Erythroblast (primary cell): ENCODE measurements at regions not wholly inside any gene's neighbourhood (a gene's known extent, or its start where the extent isn't known, plus 50 kb on each side); places are given as distances from the start of the nearest gene placed in this dataset.
"Not testable (repeated sequence)": the region's sequence is repeated elsewhere in the genome, so short reads cannot be mapped to it uniquely, and the experiment has no call there.

Experiments used
- DNase-seq, 2 experiments: peaks; one replicate each; lab custom pipeline; 2025; lab: John Stamatoyannopoulos, UW
- GATA1 ChIP-seq: IDR thresholded peaks from 2 replicates; pipeline ENCODE4 v1.6.1; 2011; ENCODE audit warnings: low read depth, mild to moderate bottlenecking, control low read depth, low read length, moderate library complexity
- POLR2A ChIP-seq: IDR thresholded peaks from 2 replicates; pipeline ENCODE4 v1.6.1; 2011; ENCODE audit warnings: mild to moderate bottlenecking, low read length

DNA sequence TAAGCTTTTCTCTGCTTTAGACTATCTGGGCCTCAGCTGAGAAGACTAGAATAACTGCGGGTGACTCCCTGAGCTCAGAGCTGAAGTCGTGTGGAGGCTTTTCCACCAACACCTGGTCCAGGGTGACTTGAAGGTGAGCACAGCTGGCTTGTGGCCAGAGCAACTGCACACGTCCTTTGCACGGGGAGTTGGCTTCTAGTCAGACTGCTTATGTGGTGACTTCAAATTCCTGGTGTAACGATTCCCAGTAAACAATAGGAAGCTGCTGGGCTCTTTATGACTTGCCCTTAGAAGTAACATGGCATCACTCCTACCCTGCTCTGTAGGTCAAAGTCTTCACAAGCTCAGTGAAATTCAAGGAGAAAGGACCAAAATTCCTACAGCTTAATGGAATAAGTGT is 800.6 kb upstream of the CDH6 start:
- DNase-seq: no peak
- TF ChIP-seq GATA1: no peak
- no peak for TF ChIP-seq POLR2A

DNA sequence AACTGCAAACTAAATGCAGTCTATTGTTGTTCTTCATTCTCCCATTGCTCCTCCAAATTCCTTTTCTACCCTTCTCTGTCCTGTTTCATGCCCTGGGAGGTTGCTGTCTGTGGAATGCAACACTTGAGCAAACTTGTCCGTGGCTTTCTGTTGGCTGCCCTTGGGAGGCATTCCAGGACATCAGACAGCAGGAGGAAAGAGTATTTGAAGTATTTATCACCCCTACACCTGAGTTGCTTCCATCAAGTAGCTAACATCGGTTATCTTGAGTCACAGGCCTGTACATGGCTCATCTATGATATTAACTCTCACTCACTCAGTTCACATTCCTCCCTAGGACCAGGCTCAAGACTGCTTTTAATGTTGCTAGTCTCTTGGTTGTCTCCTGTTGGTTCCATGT is 803.4 kb upstream of the CDH6 start:
- DNase-seq: no peak
- TF ChIP-seq GATA1 (no peak), POLR2A (no peak)

DNA sequence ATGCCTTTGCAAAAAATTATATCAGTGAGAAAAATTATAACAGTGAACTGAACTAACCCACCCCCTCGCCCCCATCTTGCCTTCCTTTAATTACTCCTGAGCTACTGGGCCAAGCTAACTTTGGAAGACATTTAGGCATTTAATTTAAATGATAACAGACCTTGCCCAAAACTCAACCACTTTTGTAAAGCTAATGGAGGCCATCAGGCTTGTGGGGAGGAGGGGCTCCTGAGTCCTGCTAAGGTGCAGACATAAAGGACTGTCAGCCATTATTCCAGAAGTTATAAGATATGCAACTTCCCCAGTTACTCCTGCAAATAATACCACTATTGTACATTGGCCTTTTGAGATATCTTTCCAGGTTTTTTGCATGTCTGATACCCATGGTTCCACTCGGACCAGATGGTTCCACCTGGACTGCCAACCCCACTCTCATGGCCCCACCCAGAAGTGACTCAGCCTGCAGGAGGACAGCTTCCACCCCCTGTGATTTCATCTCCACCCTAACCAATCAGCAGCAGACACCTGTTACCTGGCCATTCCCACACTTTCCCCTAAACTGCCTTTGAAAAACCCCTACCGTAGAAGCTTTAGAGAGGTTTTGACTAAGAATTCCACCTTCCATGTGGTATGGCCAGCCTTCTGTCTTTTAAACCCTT is 805.4 kb upstream of the CDH6 start:
- TF ChIP-seq GATA1 (no peak), POLR2A (no peak)
- DNase-seq: no peak

- no peak for DNase-seq
- TF ChIP-seq GATA1 (no peak), POLR2A (no peak)
Measured at GRCh38 chr5:30385754-30386153, 807.7 kb upstream of the CDH6 start.

GRCh38 chr5:30384171-30384570 is 809.3 kb upstream of the CDH6 start:
- TF ChIP-seq GATA1: no peak
- no peak for TF ChIP-seq POLR2A
- DNase-seq: no peak

- TF ChIP-seq GATA1 (no peak), POLR2A (no peak)
- DNase-seq: no peak
Measured at GRCh38 chr5:30380228-30380627, 813.3 kb upstream of the CDH6 start.

DNA sequence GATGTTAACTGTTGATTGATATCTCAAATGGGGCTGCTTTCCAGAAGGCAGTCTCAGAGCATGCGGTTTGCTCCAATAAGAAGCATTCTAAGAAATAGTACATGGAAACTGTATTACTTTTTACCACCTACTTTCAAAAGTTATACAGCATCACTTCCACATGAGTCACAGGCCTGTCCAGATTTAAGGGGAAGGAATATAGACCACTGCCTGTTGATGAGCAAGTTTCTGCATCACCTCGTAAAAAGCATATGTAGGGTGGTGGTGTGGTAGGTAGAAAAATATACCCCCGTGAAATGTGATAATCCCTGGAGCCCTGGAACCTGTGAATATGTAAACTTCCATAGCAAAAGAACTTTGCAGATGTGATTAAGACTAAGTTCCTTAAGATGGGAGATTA is 816.6 kb upstream of the CDH6 start:
- TF ChIP-seq POLR2A (no peak), GATA1 (no peak)
- DNase-seq: no peak

DNA sequence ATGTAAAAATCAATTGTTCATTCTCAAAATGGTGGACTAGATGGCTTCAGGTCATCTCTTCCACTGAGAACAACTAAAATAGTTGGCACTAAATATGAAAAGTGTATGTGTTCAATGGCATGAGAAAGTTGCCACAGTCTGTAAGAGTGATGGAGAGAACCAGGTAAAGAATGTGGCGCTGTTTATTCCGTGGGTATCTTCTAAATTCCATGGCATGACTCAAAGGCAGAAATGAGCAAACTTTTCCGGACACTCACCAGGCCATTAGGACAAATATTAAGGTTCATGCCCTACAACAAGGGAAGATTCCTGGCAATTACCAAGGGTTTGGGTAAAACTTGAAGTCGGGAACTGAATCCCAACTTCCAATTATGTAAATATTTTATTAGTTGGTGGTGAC is 825.4 kb upstream of the CDH6 start:
- no peak for DNase-seq
- TF ChIP-seq GATA1 (no peak), POLR2A (no peak)

- not testable (repeated sequence) for DNase-seq
Measured at GRCh38 chr5:30365031-30365430, 828.5 kb upstream of the CDH6 start.

DNA sequence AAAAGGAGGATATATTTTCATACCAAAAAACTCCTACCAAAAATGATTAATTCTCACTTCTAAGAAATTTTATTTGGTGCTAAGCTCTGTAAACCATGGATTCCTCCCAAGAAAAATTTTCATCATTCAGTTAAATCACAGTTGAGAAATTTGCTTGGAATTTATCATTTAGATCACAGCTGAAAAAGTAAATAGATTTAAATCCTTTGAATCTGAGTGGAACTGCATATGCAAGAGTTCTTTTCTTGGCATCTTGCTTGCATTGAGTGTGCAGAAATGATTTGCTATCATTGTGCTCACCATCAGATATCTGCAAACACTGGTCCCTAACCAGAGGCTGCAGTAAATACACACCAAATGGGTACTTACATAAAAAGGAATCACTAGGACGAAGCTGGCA is 836.1 kb upstream of the CDH6 start:
- no peak for TF ChIP-seq POLR2A
- TF ChIP-seq GATA1: no peak
- DNase-seq: no peak

- no peak for DNase-seq
- TF ChIP-seq GATA1 (no peak), POLR2A (no peak)
Measured at GRCh38 chr5:30355675-30356074, 837.8 kb upstream of the CDH6 start.

GRCh38 chr5:30347858-30348257 is 845.6 kb upstream of the CDH6 start:
- TF ChIP-seq GATA1: no peak
- TF ChIP-seq POLR2A: no peak
- DNase-seq: no peak

DNA sequence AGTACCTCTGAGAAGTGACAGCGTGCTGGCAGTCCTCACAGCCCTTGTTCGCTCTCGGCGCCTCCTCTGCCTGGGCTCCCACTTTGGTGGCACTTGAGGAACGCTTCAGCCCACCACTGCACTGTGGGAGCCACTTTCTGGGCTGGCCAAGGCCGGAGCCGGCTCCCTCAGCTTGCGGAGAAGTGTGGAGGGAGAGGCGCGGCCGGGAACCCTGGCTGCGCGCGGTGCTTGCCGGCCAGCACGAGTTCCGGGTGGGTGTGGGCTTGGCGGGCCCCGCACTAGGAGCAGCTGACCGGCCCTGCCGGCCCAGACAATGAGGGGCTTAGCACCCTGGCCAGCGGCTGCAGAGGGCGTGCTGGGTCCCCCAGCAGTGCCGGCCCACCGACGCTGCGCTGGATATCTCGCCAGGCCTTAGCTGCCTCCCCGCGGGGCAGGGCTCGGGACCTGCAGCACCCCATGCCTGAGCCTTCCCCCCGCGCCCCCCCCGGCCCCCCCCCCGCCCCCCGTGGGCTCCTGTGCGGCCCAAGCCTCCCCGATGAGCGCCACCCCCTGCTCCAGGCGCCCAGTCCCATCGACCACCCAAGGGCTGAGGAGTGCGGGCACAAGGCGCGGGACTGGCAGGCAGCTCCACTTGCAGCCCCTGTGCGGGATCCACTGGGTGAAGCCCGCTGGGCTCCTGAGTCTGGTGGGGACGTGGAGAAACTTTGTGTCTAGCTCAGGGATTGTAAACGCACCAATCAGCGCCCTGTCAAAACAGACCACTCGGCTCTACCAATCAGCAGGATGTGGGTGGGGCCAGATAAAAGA is 847.7 kb upstream of the CDH6 start:
- not testable (repeated sequence) for DNase-seq

DNA sequence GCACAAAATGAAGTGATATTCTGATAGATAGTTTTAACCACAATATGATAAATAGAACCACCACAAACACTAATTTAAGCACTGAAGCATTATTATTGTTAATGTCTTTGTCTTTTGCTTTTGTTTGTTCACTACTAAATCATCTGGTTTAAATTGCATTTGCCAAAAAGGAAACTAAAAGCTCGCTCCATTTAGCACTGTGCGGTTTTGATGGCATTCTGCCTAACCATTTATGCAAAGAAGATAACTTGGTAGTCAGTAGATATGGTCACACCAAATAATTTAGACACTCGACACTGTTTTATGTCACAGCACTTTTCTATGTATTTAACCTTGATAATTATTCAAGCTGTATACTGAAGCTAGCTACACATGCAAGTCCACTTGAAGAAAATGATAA is 849.8 kb upstream of the CDH6 start:
- TF ChIP-seq GATA1 (no peak), POLR2A (no peak)
- no peak for DNase-seq

- DNase-seq: no peak
- TF ChIP-seq POLR2A (no peak), GATA1 (no peak)
Measured at GRCh38 chr5:30341466-30341865, 852.0 kb upstream of the CDH6 start.

DNA sequence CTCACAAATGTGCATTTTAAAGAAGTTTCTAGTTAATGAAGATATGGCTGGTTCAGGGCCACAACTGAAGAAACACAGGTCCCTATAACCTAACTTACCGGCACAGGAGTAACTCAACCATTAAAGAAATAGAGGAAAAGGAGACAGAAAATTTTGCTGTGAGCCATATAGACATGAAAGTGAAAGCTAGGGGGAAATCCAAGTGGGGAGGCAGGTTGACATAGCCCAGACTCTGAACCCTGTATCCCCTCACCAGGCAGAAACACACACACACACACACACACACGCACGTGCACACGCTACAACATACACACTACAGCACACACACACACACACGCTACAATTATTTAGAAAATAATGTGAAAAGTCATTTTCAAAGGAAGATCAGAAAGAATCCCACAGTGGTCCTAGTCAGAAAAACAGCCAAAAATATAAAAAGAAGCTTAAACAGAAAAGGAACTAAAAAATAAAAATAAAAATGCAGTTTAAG is 856.4 kb upstream of the CDH6 start:
- DNase-seq: no peak
- TF ChIP-seq POLR2A (no peak), GATA1 (no peak)
